ENCODE measurements at regions not wholly inside any gene's neighbourhood (a gene's known extent, or its start where the extent isn't known, plus 50 kb on each side); places are given as distances from the start of the nearest gene placed in this dataset.

GRCh38 chr15:36364377-36364776 is 215.0 kb upstream of the CDIN1 start:
- DNase-seq = no peak

DNA sequence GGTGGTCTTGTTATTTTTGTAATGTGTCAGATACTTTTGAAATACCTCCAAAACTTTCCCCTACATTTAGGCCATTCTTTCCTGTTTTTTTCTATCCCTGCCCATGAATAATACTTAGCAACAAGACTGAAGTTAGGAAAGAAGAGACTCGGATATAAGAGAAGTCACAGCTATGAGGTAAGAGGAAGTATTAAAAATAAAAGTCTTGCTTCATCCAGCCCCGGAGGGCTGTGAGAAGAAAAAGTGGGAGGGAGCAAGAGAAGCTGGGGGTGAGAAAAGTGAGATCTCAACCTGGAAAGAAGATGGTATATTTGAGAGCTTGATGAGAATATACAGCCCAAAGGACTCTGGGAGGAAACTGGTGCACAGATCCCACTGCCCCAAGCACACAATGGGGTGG is 213.5 kb upstream of the CDIN1 start:
- no peak for DNase-seq

GRCh38 chr15:36370051-36370730 is 209.2 kb upstream of the CDIN1 start:
- DNase-seq = no peak

GRCh38 chr15:36370731-36371112 is 208.7 kb upstream of the CDIN1 start:
- no peak for DNase-seq

GRCh38 chr15:36371509-36371908 is 207.9 kb upstream of the CDIN1 start:
- no peak for DNase-seq

DNA sequence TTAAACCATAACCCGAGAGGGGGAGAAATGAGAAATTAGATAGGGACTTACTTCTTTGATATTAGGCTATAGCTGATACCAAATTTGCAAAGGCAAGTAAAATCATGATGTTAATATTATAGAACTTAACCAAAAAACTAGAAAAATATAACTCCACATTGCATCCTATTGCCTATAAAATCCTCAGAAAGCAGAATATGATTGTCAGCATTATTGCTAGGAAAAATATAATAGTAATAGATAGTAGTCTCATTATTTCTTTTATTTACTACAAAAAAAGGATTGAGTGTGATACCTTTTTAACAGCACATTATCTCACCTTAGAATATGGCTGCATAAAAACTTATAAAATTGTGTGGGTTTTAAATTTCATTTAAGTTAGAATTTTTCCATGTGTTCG is 206.5 kb upstream of the CDIN1 start:
- no peak for DNase-seq

GRCh38 chr15:36373550-36373949 is 205.9 kb upstream of the CDIN1 start:
- no peak for DNase-seq

DNA sequence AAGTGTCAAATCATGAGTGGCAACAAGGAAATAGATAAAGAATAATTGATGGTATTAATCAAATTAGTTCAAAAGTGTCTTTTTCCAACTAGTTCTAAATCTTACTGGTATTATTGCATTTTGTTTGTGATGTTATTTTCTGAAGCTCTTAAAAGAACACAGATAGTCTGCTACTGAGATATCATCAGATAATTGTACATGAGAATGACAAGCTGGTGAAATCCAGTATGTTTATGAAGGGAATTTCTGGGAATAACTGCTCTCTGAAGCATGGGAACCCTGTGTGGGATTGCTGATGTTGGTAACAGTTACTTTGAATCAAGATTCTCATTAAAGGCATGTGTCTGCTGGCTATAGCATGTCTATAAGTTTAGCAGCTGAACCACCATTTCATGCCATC is 190.3 kb upstream of the CDIN1 start:
- DNase-seq = no peak

DNA sequence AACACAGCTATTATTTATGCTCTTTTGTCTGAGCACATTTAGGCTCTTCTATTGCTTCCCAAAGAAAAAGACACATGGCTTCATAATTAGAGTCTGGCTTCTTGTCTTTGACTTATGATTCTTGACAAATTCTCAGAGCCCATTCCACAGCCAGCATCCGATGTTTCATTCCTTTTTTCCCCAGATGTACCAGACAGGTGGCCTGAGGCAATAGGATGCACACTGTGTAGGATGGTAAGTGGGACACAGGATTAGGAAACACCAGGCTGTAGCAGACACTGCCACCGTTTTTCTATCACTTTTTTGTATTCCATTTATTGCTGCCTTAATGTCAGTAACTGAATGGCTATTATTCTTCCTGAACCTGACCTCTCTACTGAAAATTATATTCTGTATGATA is 188.9 kb upstream of the CDIN1 start:
- no peak for DNase-seq

- DNase-seq = no peak
Measured at GRCh38 chr15:36392676-36393266, 186.7 kb upstream of the CDIN1 start.

DNA sequence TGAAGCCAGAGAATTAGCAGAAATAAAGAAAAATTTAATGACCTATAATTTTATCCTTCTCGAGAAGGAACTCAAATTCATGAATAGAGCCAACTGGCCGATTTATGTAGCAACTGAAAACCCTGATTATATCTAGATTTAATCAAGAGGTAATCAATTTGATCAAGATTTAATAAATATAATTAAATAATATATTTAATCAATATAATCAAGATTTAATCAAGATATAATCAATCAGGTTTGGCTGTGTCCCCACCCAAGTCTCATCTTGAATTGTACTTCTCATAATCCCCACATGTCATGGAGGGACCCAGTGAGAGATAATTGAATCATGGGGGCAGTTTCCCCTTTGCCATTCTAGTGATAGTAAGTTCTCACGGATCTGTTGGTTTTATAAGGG is 181.2 kb upstream of the CDIN1 start:
- no peak for DNase-seq

- no peak for DNase-seq
Measured at GRCh38 chr15:36399276-36399675, 180.2 kb upstream of the CDIN1 start.

DNA sequence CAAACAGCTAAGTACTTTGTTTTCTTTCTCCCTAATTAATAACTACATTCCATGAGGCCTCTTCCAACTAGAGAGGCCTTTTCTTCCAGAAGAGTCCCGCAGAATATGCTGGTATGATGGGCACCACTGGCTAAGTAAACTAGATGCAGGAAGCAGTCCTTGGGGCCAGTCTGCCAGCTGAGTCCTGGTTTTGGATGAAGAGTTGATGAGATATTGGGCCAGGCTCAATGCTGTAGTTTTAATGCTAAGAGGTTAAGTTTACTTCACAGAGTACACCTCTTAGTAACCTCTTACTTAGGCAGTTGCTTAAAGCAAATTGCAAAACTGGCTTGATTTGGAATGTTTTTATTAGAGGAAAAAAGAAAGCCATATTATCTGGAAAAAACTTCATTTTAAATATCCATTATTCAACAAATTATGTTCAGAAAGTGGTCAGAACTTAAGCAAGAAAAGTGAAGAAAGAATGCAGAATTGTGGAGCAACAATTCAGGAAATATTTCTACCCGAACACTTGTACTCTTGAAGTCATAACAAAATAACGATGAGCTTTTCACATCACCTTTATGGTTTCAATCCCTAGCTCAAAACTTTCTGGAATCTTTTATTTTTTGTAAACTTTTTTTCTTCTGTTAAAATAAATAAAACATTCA is 178.4 kb upstream of the CDIN1 start:
- DNase-seq = no peak

- no peak for DNase-seq
Measured at GRCh38 chr15:36401586-36401966, 177.8 kb upstream of the CDIN1 start.

DNA sequence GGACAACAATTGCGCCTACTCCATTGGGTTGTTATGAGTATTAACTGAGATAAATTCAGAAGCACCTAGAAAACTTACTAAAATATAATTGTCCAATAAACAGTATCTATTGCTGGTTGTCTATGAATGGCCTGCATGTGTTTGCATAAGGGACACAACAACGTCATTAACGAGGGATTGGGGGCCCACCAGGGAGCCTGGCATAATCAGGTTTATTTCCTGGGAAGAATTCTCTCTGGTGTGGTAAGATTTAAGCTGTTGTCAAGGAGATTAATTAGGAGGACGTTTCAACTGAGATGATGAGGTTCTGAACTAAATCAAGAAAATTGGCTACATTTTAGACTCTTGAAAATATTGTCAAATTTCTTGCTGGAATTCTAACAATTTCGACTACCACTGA is 176.1 kb upstream of the CDIN1 start:
- DNase-seq = no peak

- DNase-seq = no peak
Measured at GRCh38 chr15:36406366-36406765, 173.1 kb upstream of the CDIN1 start.

DNA sequence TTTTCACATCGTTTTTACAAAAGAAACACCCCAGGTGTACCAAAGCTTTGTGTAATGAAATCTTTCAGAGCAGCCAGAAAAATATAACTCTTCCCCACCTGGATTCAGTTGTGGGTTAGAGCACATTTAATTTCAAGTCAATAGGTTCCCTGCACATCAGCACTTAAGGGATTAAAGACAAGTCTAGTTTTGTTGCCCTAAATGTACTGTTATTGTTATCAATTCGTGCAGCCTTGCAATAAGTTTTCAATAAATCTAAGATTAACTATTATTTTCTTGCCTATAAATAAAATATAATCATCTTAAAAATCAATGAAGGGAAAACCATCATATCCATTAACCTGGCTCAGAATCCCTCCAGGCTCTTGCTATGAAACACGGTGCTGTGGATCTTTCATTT is 172.5 kb upstream of the CDIN1 start:
- no peak for DNase-seq

DNA sequence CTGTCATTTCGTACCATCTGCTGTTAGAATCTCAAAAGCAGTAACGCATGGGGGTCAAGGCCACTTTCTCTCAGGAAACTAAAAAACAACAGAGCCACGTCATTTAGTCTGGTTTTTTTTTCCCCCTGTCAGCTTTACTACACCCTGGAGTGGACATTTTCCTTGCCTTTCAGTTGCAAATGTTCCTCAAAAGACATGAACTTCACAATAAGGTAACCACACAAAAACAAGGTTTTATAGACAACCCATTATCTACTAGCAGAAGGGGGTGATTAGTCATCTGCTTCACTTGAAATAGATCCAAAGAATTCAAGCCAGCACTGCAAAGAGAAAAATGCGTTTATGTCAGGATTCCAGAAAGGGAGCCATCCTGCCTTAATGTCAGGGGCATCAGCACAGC is 171.8 kb upstream of the CDIN1 start:
- DNase-seq = no peak

- DNase-seq = no peak
Measured at GRCh38 chr15:36409819-36410218, 169.6 kb upstream of the CDIN1 start.

DNA sequence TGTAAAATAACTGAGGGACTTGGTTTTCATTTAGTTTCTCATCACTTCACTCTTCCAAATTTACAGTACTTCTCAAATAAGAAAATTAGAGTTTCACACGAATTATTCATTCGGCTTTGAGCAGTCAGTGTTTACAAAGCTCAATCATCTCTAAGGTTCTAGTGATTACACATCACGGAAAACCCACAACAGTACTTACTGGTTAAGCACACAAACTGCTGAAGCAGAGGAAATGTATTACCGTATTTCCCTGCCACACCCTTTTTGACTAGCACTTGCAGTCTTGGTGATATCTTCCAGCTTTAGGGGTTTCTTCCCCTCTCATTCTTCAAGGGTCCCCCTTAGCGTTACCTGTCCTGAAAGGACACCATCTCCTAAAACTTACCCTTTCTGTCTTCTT is 164.8 kb upstream of the CDIN1 start:
- DNase-seq = no peak

- DNase-seq = no peak
Measured at GRCh38 chr15:36415643-36416042, 163.8 kb upstream of the CDIN1 start.

GRCh38 chr15:36422631-36423030 is 156.8 kb upstream of the CDIN1 start:
- no peak for DNase-seq

- DNase-seq = no peak
Measured at GRCh38 chr15:36426691-36427090, 152.7 kb upstream of the CDIN1 start.

DNA sequence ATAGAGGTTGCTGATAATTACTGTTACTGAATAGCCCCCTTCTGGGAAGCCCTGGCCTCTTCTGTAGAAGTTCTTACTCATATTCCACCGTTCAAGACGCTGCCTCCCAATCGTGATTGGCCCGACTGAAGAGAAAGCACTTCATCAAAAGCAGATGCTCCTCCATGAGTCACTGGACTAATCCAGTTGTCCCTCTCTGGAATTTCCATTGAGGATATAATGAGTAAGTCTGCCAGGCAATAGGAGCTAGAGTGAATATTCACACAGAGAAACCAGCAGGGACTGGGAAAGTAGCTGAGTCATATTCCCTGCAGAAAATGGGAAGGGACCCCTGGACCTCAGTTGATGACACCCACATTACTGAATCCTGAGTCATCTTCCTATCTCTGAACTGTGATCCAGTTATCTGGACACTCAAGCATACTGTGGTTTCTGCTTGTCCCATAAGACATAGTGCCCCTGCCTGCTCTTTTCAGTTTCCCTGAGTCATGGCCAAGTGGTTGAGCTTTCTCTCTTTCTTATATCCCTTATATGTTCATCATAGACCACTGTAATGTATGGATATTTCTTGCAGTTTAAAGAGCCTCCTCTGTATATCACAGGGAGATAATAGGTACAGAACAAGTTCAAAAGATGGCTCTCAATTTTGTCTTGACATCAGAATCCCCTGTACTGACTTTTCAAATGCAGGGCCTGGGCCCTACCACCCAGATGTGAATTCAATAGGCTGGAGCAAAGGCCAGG is 151.2 kb upstream of the CDIN1 start:
- no peak for DNase-seq

Measured in T-helper 1 cell (primary cell).